Glutamatergic neuron (in vitro differentiated cells): ENCODE measurements at regions not wholly inside any gene's neighbourhood (a gene's known extent, or its start where the extent isn't known, plus 50 kb on each side); places are given as distances from the start of the nearest gene placed in this dataset.

Experiments used
- DNase-seq: peaks from one replicate; pipeline ENCODE4 v3.0.0; 2022
- H3K27ac Mint-ChIP-seq: one replicate; pipeline ENCODE4 v1.8.0; 2020; ENCODE audit warnings: mild to moderate bottlenecking, mixed read lengths, inconsistent platforms; ENCODE audit not compliant: unreplicated experiment
- H3K27me3 Mint-ChIP-seq: one replicate; pipeline ENCODE4 v1.8.0; 2020; ENCODE audit warnings: mild to moderate bottlenecking, moderate library complexity, mixed read lengths, inconsistent platforms; ENCODE audit not compliant: unreplicated experiment
- H3K36me3 Mint-ChIP-seq: one replicate; pipeline ENCODE4 v1.8.0; 2020; ENCODE audit warnings: mild to moderate bottlenecking, mixed read lengths, inconsistent platforms; ENCODE audit not compliant: unreplicated experiment
- H3K4me1 Mint-ChIP-seq: one replicate; pipeline ENCODE4 v1.8.0; 2020; ENCODE audit warnings: mild to moderate bottlenecking, low read depth, mixed read lengths, inconsistent platforms; ENCODE audit not compliant: unreplicated experiment
- H3K4me3 Mint-ChIP-seq: one replicate; pipeline ENCODE4 v1.8.0; 2020; ENCODE audit warnings: mild to moderate bottlenecking, mixed read lengths, inconsistent platforms; ENCODE audit not compliant: unreplicated experiment
- H3K9me3 Mint-ChIP-seq: one replicate; pipeline ENCODE4 v1.8.0; 2020; ENCODE audit warnings: mild to moderate bottlenecking, moderate library complexity, mixed read lengths, inconsistent platforms; ENCODE audit not compliant: unreplicated experiment
- CTCF ChIP-seq: fragments of 200-600 bp; sonication (generic); IDR thresholded peaks from one replicate; pipeline ENCODE4 v1.5.0; 2021; ENCODE audit not compliant: partially characterized antibody, unreplicated experiment

GRCh38 chr2:57886161-57886786 is 160.3 kb upstream of the VRK2 start:
- Mint-ChIP-seq H3K4me3 (no peak overlapping the region), H3K27me3 (no peaks in the 10 kb centered on the region), H3K4me1 (peaks cover 6% of the 10 kb centered on the region), H3K27ac (no peak overlapping the region), H3K9me3 (no peaks in the 10 kb centered on the region), H3K36me3 (no peaks in the 10 kb centered on the region)
- DNase-seq: no peak
- TF ChIP-seq CTCF: no peak

- no peak overlapping the region for H3K27ac Mint-ChIP-seq
These were observed 158.1 kb upstream of the VRK2 start for GRCh38 chr2:57888463-57888862.

GRCh38 chr2:57890464-57890863 is 156.1 kb upstream of the VRK2 start:
- no peak for TF ChIP-seq CTCF
- Mint-ChIP-seq H3K27me3 (no peaks in the 10 kb centered on the region), H3K9me3 (no peaks in the 10 kb centered on the region), H3K4me3 (no peak overlapping the region), H3K27ac (no peak overlapping the region), H3K36me3 (no peaks in the 10 kb centered on the region), H3K4me1 (peaks cover 6% of the 10 kb centered on the region)
- no peak for DNase-seq

More at GRCh38 chr2:57888463-57888862, 158.1 kb upstream of the VRK2 start:
- no peak for TF ChIP-seq CTCF
- peaks cover 6% of the 10 kb centered on the region for H3K4me1 Mint-ChIP-seq
- DNase-seq: no peak
- no peaks in the 10 kb centered on the region for H3K9me3 Mint-ChIP-seq
- no peak overlapping the region for H3K4me3 Mint-ChIP-seq
- H3K36me3 Mint-ChIP-seq: no peaks in the 10 kb centered on the region
- no peaks in the 10 kb centered on the region for H3K27me3 Mint-ChIP-seq

- no peak overlapping the region for H3K27ac Mint-ChIP-seq
- no peak for TF ChIP-seq CTCF
- no peaks in the 10 kb centered on the region for H3K27me3 Mint-ChIP-seq
- DNase-seq: no peak
- H3K4me3 Mint-ChIP-seq: no peak overlapping the region
- H3K9me3 Mint-ChIP-seq: no peaks in the 10 kb centered on the region
- H3K4me1 Mint-ChIP-seq: peaks cover 3% of the 10 kb centered on the region
- no peaks in the 10 kb centered on the region for H3K36me3 Mint-ChIP-seq
These were observed 155.4 kb upstream of the VRK2 start for GRCh38 chr2:57891086-57891712.

GRCh38 chr2:57892920-57893319 is 153.7 kb upstream of the VRK2 start:
- Mint-ChIP-seq H3K9me3 (no peaks in the 10 kb centered on the region), H3K27ac (no peak overlapping the region), H3K4me3 (no peak overlapping the region), H3K36me3 (no peaks in the 10 kb centered on the region), H3K4me1 (no peaks in the 10 kb centered on the region), H3K27me3 (no peaks in the 10 kb centered on the region)
- no peak for DNase-seq
- no peak for TF ChIP-seq CTCF
